NB4 (cell line): ENCODE measurements at regions not wholly inside any gene's neighbourhood (a gene's known extent, or its start where the extent isn't known, plus 50 kb on each side); places are given as distances from the start of the nearest gene placed in this dataset.

Experiments used
- DNase-seq: peaks from one replicate; pipeline ENCODE4 v3.0.0; 2010; ENCODE audit warnings: low read depth
- H3K4me3 ChIP-seq: one replicate; pipeline ENCODE4 v1.5.1; 2011; ENCODE audit warnings: mild to moderate bottlenecking, low read depth, low read length, moderate library complexity
- CTCF ChIP-seq: IDR thresholded peaks from one replicate; pipeline ENCODE4 v1.5.1; 2012; ENCODE audit warnings: low read depth, low read length
- MAX ChIP-seq: IDR thresholded peaks from 2 replicates; pipeline ENCODE4 v1.6.1; 2011; ENCODE audit warnings: low read depth, low read length
- MYC ChIP-seq: IDR thresholded peaks from 2 replicates; pipeline ENCODE4 v1.6.1; 2011; ENCODE audit warnings: low read depth, low read length
- POLR2A ChIP-seq: IDR thresholded peaks from 2 replicates; pipeline ENCODE4 v1.6.1; 2011; ENCODE audit warnings: mild to moderate bottlenecking; ENCODE audit not compliant: insufficient read length; ENCODE audit errors: extremely low read depth

GRCh38 chr15:61798631-61799030 lies 261.6 kb downstream of the VPS13C start:
- H3K4me3 ChIP-seq, result no peak overlapping the region
- TF ChIP-seq MYC (no peak), POLR2A (no peak), CTCF (no peak), MAX (no peak)
- DNase-seq, result no peak

- TF ChIP-seq MYC, result no peak
- TF ChIP-seq POLR2A, result no peak
- TF ChIP-seq CTCF, result no peak
- no peak for TF ChIP-seq MAX
- no peak for DNase-seq
- H3K4me3 ChIP-seq, result no peak overlapping the region
Observed at GRCh38 chr15:61796056-61796455, 264.2 kb downstream of the VPS13C start.

- no peak for DNase-seq
- TF ChIP-seq MAX (no peak), CTCF (no peak), POLR2A (no peak), MYC (no peak)
- H3K4me3 ChIP-seq, result no peak overlapping the region
Observed at GRCh38 chr15:61794881-61795280, 265.4 kb downstream of the VPS13C start.

GRCh38 chr15:61794276-61794675 lies 266.0 kb downstream of the VPS13C start:
- TF ChIP-seq CTCF, result no peak
- TF ChIP-seq POLR2A, result no peak
- no peak for TF ChIP-seq MYC
- TF ChIP-seq MAX, result no peak
- H3K4me3 ChIP-seq, result no peak overlapping the region
- no peak for DNase-seq

GRCh38 chr15:61784734-61785133 lies 275.5 kb downstream of the VPS13C start:
- no peak for DNase-seq
- no peak overlapping the region for H3K4me3 ChIP-seq
- TF ChIP-seq POLR2A (no peak), CTCF (no peak), MAX (no peak), MYC (no peak)
